HG02884 (cell line): ENCODE measurements at regions not wholly inside any gene's neighbourhood (a gene's known extent, or its start where the extent isn't known, plus 50 kb on each side); places are given as distances from the start of the nearest gene placed in this dataset.

Experiments used
- ATAC-seq: cut with Tn5 transposase; IDR thresholded peaks from one replicate; pipeline ENCODE4 v1.9.1; 2021; ENCODE audit warnings: mild to moderate bottlenecking, moderate library complexity; ENCODE audit not compliant: unreplicated experiment

GRCh38 chr6:92550501-92550900 is 868.9 kb downstream of the EPHA7 start:
- ATAC-seq = no peak

GRCh38 chr6:92545861-92546260 is 873.5 kb downstream of the EPHA7 start:
- ATAC-seq = no peak

GRCh38 chr6:92541448-92542060 is 877.8 kb downstream of the EPHA7 start:
- no peak for ATAC-seq

- no peak for ATAC-seq
These were observed 880.4 kb downstream of the EPHA7 start for GRCh38 chr6:92538926-92539325.

- ATAC-seq = no peak
These were observed 881.1 kb downstream of the EPHA7 start for GRCh38 chr6:92538275-92538674.

GRCh38 chr6:92534109-92534508 is 885.2 kb downstream of the EPHA7 start:
- no peak for ATAC-seq

- ATAC-seq = no peak
These were observed 896.8 kb downstream of the EPHA7 start for GRCh38 chr6:92522589-92522988.

GRCh38 chr6:92521553-92521952 is 897.8 kb downstream of the EPHA7 start:
- ATAC-seq = no peak

- no peak for ATAC-seq
These were observed 909.2 kb downstream of the EPHA7 start for GRCh38 chr6:92510137-92510536.

- no peak for ATAC-seq
These were observed 911.8 kb downstream of the EPHA7 start for GRCh38 chr6:92507552-92507951.

GRCh38 chr6:92504509-92504908 is 914.9 kb downstream of the EPHA7 start:
- no peak for ATAC-seq

- no peak for ATAC-seq
These were observed 922.1 kb downstream of the EPHA7 start for GRCh38 chr6:92497281-92497680.

- ATAC-seq = no peak
These were observed 922.8 kb downstream of the EPHA7 start for GRCh38 chr6:92496527-92496926.

GRCh38 chr6:92495242-92495641 is 924.1 kb downstream of the EPHA7 start:
- ATAC-seq = no peak

GRCh38 chr6:92485487-92485886 is 933.9 kb downstream of the EPHA7 start:
- ATAC-seq = no peak

- ATAC-seq = no peak
These were observed 939.5 kb downstream of the EPHA7 start for GRCh38 chr6:92479831-92480230.

GRCh38 chr6:92473056-92473455 is 946.3 kb downstream of the EPHA7 start:
- no peak for ATAC-seq

GRCh38 chr6:92469186-92469828 is 950.1 kb downstream of the EPHA7 start:
- ATAC-seq = no peak

- no peak for ATAC-seq
These were observed 951.3 kb downstream of the EPHA7 start for GRCh38 chr6:92468066-92468465.

GRCh38 chr6:92460133-92460532 is 959.2 kb downstream of the EPHA7 start:
- no peak for ATAC-seq

- no peak for ATAC-seq
These were observed 959.8 kb downstream of the EPHA7 start for GRCh38 chr6:92459606-92460005.

GRCh38 chr6:92446052-92446451 is 973.3 kb downstream of the EPHA7 start:
- no peak for ATAC-seq

- ATAC-seq = no peak
These were observed 985.4 kb downstream of the EPHA7 start for GRCh38 chr6:92433911-92434310.
